Mucosa of rectum (tissue), 2 donors: ENCODE measurements at regions not wholly inside any gene's neighbourhood (a gene's known extent, or its start where the extent isn't known, plus 50 kb on each side); places are given as distances from the start of the nearest gene placed in this dataset.

Experiments used
- H3K27ac ChIP-seq, 2 donors: one replicate each; pipeline ENCODE4 v1.7.0; 2013; ENCODE audit warnings: inconsistent platforms in 2 of 2, low read depth in 2 of 2, low read length in 2 of 2
- H3K27me3 ChIP-seq, 2 donors: one replicate each; pipeline ENCODE4 v1.7.0; 2013; ENCODE audit warnings: low read length in 2 of 2; ENCODE audit not compliant: control insufficient read depth in 2 of 2, insufficient read depth in 2 of 2
- H3K36me3 ChIP-seq, 2 donors: one replicate each; pipeline ENCODE4 v1.7.0; 2013; ENCODE audit warnings: low read length in 2 of 2; ENCODE audit not compliant: control insufficient read depth in 2 of 2, insufficient read depth in 2 of 2
- H3K4me1 ChIP-seq, 2 donors: one replicate each; pipeline ENCODE4 v1.7.0; 2013; ENCODE audit warnings: low read length in 2 of 2, mild to moderate bottlenecking in 1 of 2; ENCODE audit not compliant: control insufficient read depth in 2 of 2, insufficient read depth in 2 of 2
- H3K4me3 ChIP-seq, 2 donors: one replicate each; pipeline ENCODE4 v1.7.0; 2013; ENCODE audit warnings: low read length in 2 of 2
- H3K9ac ChIP-seq, 2 donors: one replicate each; pipeline ENCODE4 v1.7.0; 2013; ENCODE audit warnings: low read length in 2 of 2, low read depth in 1 of 2, mild to moderate bottlenecking in 1 of 2
- H3K9me3 ChIP-seq, 2 donors: one replicate each; pipeline ENCODE4 v1.7.0; 2013; ENCODE audit warnings: low read length in 2 of 2; ENCODE audit not compliant: control insufficient read depth in 2 of 2
- donor health status: healthy.
- donor health status: Normal muscosa, but diverticular disease.

DNA sequence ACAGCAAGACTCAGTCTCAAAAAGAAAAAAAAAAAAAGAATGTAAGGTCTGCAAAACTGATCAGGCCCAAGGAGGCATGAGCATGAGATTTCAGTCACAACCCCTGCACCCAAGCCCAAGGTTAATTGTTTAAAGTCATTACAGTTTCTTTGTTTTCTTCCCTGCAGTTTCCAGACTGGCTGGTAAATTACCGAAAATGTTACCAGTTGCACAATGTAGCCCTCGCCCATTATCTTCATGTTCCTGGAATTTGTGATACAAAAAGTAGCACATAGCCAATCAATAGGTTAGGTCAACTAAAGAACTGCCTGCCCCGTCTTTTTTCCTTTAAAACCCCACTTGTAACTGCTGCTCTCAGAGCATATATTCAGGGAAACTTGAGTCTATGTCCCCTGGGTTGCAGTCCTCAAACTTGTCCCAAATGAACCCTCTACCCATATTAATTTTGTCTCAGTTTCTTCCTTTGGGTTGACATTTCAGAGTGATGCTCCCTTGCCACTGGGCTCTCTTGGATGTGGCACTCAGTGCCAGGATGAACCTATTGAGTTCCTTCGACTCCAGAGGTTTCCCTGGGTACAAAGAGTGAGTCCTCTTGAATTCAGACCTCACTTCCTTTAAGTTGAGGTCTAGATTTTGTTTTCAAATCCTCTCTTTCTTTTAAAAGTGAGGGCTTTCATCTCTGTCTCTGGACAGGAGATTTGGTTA lies 216.2 kb upstream of the HS6ST1 start:
- H3K36me3 ChIP-seq = no peaks in the 10 kb centered on the region
- H3K9me3 ChIP-seq = no peaks in the 10 kb centered on the region
- no peaks in the 10 kb centered on the region for H3K4me1 ChIP-seq
- H3K27ac ChIP-seq = no peak overlapping the region
- H3K4me3 ChIP-seq = no peak overlapping the region
- H3K9ac ChIP-seq = no peak overlapping the region
- H3K27me3 ChIP-seq = peaks cover 0 to 2% of the 10 kb centered on the region in 2 donors

DNA sequence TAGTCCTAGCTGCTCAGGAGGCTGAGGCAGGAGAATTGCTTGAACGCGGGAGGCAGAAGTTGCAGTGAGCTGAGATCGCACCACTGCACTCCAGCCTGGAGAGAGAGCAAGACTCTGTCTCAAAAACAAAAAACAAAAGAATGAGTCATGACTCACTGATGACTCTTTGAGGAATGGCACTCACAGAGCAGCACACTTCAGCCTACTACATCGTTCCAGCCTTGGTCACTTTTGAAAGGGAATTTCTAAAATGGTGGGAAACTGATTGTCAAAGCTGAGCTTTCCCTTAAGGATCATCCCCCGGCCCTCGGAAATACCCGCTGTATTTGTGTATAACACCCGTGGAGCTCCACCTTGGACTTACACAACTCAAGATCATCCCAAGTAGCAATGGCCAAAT lies 217.3 kb upstream of the HS6ST1 start:
- Histone ChIP-seq H3K36me3 (no peaks in the 10 kb centered on the region), H3K4me3 (no peak overlapping the region), H3K4me1 (no peaks in the 10 kb centered on the region), H3K9ac (no peak overlapping the region), H3K27me3 (peaks cover 0 to 2% of the 10 kb centered on the region in 2 donors), H3K27ac (no peak overlapping the region), H3K9me3 (no peaks in the 10 kb centered on the region)

DNA sequence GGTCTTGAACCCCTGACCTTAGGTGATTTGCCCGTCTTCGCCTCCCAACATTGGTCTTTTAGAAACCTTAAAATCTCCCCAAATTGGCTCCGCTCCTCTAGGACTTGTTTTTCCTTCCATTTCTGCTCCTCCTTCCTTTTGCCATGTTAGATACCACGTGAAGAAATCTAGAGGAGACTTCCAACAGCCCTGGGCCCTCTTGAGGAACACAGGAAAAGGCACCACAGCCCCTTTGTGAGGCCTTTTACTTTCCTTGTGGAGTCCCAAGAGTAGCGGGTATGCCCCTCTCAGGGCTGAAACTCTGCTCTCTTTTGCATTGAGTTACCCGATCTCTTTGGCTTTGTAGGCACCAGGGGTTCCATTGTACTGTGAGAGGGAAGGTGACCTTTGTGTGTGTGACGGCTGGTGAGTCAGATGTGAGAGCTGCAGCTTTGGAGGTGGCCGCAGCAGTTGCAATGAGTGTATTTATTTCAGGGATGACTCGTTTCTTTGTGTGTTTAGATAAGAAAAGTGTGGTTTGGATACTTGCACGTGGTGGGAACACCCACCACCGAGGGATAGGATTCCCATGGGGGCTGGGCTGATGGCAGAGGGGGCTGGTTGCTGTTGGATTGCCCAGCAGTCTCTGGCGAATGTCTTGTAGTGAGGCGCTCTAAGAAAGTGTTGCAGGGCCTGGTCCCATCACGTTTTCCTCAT lies 218.4 kb upstream of the HS6ST1 start:
- Histone ChIP-seq H3K4me3 (no peak overlapping the region), H3K4me1 (no peaks in the 10 kb centered on the region)

DNA sequence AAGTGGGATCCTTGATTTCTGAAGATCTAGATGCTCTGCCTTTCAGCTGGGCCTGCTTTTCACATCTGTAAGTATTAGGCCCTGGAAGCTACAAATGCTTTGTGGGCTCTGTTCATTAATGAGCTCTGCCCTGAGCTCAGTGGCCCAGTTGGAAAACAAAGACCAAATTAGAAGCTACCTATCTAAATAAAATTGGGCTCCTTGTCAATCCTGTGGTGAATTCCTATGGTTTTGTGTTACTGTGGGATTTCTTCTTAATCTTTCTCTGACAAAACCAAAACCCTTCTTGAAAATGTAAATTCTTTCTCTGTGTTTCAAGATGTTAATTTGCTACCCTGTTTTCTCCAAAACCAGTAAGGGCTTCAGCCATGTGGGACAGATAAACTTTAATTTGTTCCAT lies 219.0 kb upstream of the HS6ST1 start:
- no peak overlapping the region for H3K27ac ChIP-seq
- H3K4me1 ChIP-seq = no peaks in the 10 kb centered on the region
- no peaks in the 10 kb centered on the region for H3K36me3 ChIP-seq
- peaks cover 0 to 2% of the 10 kb centered on the region in 2 donors for H3K27me3 ChIP-seq
- H3K9ac ChIP-seq = no peak overlapping the region
- no peak overlapping the region for H3K4me3 ChIP-seq
- no peaks in the 10 kb centered on the region for H3K9me3 ChIP-seq

More for the DNA sequence above, 218.4 kb upstream of the HS6ST1 start:
- H3K9me3 ChIP-seq = no peaks in the 10 kb centered on the region
- H3K27ac ChIP-seq = no peak overlapping the region
- H3K9ac ChIP-seq = no peak overlapping the region
- no peaks in the 10 kb centered on the region for H3K36me3 ChIP-seq
- peaks cover 0 to 2% of the 10 kb centered on the region in 2 donors for H3K27me3 ChIP-seq

DNA sequence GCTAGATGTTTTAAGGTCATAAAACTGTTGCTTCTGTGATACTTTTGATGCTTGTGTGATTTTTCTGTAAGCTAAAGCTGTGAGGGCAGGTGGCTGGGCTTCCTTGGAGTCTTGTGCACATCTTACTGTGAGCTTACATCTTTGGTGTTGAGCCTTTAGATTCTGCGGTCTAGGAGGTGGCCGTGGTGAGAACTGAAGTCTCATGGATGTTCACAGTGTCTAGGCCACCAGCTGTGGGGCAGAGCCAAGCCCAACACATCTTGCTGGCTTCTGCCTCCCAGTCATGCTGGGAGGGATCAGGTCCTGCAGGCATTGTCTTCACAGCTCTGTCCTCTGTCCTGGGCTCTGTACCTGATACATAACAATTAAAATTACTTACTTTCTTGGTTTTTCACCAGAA lies 219.7 kb upstream of the HS6ST1 start:
- Histone ChIP-seq H3K9ac (no peak overlapping the region), H3K27ac (no peak overlapping the region), H3K4me3 (no peak overlapping the region), H3K36me3 (no peaks in the 10 kb centered on the region), H3K27me3 (no peaks in the 10 kb centered on the region), H3K4me1 (no peaks in the 10 kb centered on the region), H3K9me3 (no peaks in the 10 kb centered on the region)

DNA sequence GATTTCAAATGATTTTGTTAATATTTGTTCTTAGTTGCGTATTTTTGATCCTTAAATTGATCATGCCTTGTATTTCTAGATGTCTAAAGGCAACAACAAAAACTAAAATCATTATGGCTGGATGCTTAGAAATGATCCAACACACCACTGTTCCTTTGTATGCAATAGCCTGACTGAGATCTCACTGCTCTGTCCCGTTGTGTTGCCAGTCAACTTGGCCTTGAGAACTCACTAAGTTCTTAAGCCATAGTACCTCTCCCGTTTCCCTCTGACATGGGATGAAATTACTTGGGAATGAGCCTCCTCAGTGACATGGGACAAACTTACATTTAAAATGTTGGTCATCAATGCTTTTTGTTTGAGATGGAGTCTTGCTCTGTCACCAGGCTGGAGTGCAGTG lies 222.0 kb upstream of the HS6ST1 start:
- no peak overlapping the region for H3K9ac ChIP-seq
- no peaks in the 10 kb centered on the region for H3K9me3 ChIP-seq
- H3K36me3 ChIP-seq = no peaks in the 10 kb centered on the region
- no peaks in the 10 kb centered on the region for H3K4me1 ChIP-seq
- H3K27me3 ChIP-seq = no peaks in the 10 kb centered on the region
- no peak overlapping the region for H3K27ac ChIP-seq
- no peak overlapping the region for H3K4me3 ChIP-seq

DNA sequence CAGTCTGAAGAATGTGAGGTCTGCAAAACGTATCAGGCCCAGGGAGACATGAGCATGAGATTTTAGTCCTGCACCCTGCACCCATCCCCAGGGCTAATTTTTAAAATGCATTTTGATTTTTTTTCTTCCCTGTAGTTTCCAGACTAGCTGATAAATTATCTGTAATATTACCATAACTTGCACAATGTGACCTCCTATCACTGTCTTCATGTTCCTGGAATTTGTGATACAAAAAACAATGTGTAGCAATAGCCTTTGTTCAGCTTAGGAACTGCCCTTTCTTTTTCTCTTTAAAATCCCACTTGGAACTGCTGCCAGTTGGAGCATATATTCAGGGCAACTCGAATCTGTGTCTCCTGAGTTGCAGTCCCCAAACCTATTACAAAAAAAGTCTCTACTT lies 222.8 kb upstream of the HS6ST1 start:
- Histone ChIP-seq H3K4me1 (no peaks in the 10 kb centered on the region), H3K9ac (no peak overlapping the region), H3K27ac (no peak overlapping the region), H3K4me3 (no peak overlapping the region), H3K36me3 (no peaks in the 10 kb centered on the region), H3K9me3 (no peaks in the 10 kb centered on the region), H3K27me3 (no peaks in the 10 kb centered on the region)

DNA sequence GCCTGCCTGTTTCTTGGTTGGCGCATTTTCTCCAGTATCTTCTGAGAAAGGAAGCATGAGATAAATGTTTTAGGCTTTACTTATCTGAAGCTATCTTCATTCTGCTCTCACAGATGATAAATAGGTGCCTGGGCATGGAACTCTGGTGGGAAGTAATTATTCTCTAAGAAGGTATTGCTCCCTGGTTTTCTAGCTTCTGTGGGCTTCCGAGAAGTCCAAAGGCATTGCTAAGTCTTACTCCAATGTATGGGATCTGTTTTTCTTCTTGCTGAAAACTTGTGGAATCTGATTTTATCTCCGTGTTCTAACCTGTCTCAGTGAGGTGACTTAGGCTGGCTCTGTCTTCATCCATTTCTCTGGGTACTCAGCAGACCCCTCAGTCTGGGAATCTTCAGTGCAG lies 224.4 kb upstream of the HS6ST1 start:
- Histone ChIP-seq H3K27me3 (no peaks in the 10 kb centered on the region), H3K27ac (no peak overlapping the region), H3K36me3 (no peaks in the 10 kb centered on the region), H3K9ac (no peak overlapping the region), H3K9me3 (no peaks in the 10 kb centered on the region), H3K4me3 (no peak overlapping the region), H3K4me1 (no peaks in the 10 kb centered on the region)

DNA sequence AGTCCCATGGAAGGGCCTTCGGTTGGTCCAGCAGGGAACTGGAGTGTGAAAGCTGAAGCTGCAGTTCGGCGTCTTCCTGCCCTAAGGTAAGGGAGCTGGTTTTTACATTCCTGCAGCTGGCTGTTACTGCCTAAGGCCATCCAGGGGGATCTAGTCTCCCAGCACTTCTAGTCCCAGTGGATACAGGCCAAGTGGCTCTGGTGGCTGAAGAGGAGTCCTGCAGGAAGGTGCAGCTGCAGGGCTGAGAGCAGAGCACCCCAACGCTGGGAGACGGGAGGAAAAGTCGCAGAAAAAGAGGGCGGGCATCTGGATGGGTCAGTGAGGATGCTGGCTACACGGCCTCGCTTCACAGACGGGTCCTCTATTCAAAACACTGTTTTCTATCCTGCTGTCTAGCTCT lies 225.0 kb upstream of the HS6ST1 start:
- Histone ChIP-seq H3K9ac (no peak overlapping the region), H3K27ac (no peak overlapping the region), H3K4me3 (no peak overlapping the region)

DNA sequence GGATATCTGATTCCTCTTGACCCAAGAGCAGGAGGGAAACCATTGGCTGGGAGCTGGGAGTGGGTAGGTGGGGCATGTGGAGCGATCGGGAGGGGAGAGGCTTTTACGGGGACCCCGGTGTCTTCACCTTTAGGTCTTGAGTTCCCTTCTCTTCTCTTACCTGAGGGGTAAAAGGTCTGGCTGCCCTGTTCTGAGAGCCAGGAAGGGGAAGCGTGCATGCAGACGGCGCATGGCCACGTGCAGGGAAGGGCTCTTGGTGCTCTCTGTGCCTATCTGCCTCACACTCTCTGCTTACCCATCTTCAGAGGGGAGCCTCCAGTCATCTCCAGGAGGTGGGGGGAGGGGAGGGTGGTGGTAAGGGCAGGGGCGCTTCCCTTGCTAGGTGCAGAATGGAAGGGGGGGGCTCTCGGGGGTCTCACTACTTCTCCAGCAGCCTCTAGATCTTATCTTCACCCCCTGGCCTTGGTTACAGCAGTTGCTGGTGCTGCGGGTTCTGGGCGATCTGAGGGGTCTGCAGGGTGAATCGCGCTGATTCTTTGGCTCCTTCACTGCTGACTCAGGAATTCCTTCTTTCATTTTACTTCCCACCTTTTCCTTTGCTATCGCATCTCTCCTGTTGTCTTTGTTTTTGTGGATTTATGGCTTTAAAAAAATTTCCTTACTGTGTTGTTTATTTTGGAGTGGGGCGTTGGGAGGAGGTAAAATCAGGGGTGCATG lies 225.8 kb upstream of the HS6ST1 start:
- Histone ChIP-seq H3K4me3 (no peak overlapping the region), H3K27ac (no peak overlapping the region), H3K9me3 (no peaks in the 10 kb centered on the region), H3K4me1 (no peaks in the 10 kb centered on the region), H3K27me3 (no peaks in the 10 kb centered on the region), H3K9ac (no peak overlapping the region), H3K36me3 (no peaks in the 10 kb centered on the region)

More for the DNA sequence above, 225.0 kb upstream of the HS6ST1 start:
- Histone ChIP-seq H3K9me3 (no peaks in the 10 kb centered on the region), H3K27me3 (no peaks in the 10 kb centered on the region), H3K36me3 (no peaks in the 10 kb centered on the region), H3K4me1 (no peaks in the 10 kb centered on the region)
